SK-N-SH (cell line): ENCODE measurements at regions not wholly inside any gene's neighbourhood (a gene's known extent, or its start where the extent isn't known, plus 50 kb on each side); places are given as distances from the start of the nearest gene placed in this dataset.

Source experiments
- EP300 ChIP-seq, 2 experiments: IDR thresholded peaks; 2 replicates each; pipeline versions ENCODE4 v1.4.0 to v1.6.1; 2012; ENCODE audit warnings: borderline replicate concordance in 1 of 2, low read depth in 1 of 2, low read length in 1 of 2
- EZH2phosphoT487 ChIP-seq: fragments of 200-600 bp; sonication (generic); IDR thresholded peaks from 2 replicates; pipeline ENCODE4 v1.6.1; 2017; ENCODE audit warnings: low read depth, mixed run types, mild to moderate bottlenecking, antibody characterized with exemption, moderate library complexity, borderline replicate concordance
- GATA2 ChIP-seq: sonication (generic); formaldehyde crosslinking; IDR thresholded peaks from 2 replicates; pipeline ENCODE4 v1.5.0; 2020; ENCODE audit warnings: mild to moderate bottlenecking, missing genetic modification reagents
- MEF2A ChIP-seq: IDR thresholded peaks from 2 replicates; pipeline ENCODE4 v1.4.0; 2012; ENCODE audit warnings: low read depth, borderline replicate concordance
- POLR2AphosphoS5 ChIP-seq: IDR thresholded peaks from 2 replicates; pipeline ENCODE4 v1.6.1; 2012; ENCODE audit warnings: low read depth, low read length
- RAD21 ChIP-seq: IDR thresholded peaks from 2 replicates; pipeline ENCODE4 v1.6.1; 2012; ENCODE audit warnings: mild to moderate bottlenecking, low read length
- RXRA ChIP-seq: IDR thresholded peaks from 2 replicates; pipeline ENCODE4 v1.4.0; 2012; ENCODE audit warnings: low read depth, mild to moderate bottlenecking, borderline replicate concordance
- SIN3A ChIP-seq: IDR thresholded peaks from 2 replicates; pipeline ENCODE4 v1.6.1; 2012; ENCODE audit warnings: low read depth, mild to moderate bottlenecking, low read length, moderate library complexity, borderline replicate concordance
- TAF1 ChIP-seq: IDR thresholded peaks from 2 replicates; pipeline ENCODE4 v1.6.1; 2012; ENCODE audit warnings: low read depth, mild to moderate bottlenecking, low read length, moderate library complexity, borderline replicate concordance
- TCF12 ChIP-seq: IDR thresholded peaks from 2 replicates; pipeline ENCODE4 v1.4.0; 2012
- TEAD4 ChIP-seq: IDR thresholded peaks from 2 replicates; pipeline ENCODE4 v1.4.0; 2012; ENCODE audit warnings: mild to moderate bottlenecking, borderline replicate concordance; ENCODE audit not compliant: insufficient read depth
- TF ChIP-seq, protein P1 (sequence below): IDR thresholded peaks from 2 replicates; pipeline ENCODE4; 2012
- TF ChIP-seq, protein P2 (sequence below): fragments of 200-600 bp; sonication (generic); IDR thresholded peaks from 2 replicates; pipeline ENCODE4 v1.6.1; 2017; ENCODE audit warnings: antibody characterized with exemption, mild to moderate bottlenecking, moderate library complexity

DNA sequence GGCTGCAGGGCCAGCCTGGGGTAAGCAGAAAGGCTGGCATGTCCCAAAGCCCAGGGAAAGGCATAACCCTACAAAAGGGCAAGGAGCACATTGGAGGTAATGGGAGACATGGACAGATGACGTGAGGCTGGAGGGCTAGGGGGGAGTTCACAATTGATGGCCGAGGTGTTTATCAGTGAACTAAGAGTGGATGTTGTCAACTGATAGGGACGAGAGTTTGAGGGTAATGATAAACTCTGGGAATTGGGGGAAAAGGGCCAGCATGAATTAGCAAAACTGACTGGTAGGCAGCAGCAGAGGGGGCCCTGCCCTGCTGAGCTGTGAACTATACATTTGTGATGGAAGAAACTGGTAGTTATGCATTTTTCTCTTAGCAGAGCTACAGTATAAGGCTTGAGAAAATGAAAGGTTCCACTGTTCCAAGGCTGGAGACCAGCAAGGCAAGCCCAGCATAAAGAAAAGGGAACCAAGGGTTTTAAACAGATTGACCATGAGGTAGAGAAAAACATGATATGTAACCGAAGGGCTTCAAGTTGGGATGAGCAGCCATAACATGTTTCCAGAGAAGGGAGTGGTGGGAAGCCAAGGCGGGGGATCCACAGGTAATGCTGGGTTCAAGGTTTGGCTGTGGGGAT lies 98.1 kb upstream of the MLN start:
- TF ChIP-seq, protein P1, sequence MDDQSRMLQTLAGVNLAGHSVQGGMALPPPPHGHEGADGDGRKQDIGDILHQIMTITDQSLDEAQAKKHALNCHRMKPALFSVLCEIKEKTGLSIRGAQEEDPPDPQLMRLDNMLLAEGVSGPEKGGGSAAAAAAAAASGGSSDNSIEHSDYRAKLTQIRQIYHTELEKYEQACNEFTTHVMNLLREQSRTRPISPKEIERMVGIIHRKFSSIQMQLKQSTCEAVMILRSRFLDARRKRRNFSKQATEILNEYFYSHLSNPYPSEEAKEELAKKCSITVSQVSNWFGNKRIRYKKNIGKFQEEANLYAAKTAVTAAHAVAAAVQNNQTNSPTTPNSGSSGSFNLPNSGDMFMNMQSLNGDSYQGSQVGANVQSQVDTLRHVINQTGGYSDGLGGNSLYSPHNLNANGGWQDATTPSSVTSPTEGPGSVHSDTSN, result no peak
- TF ChIP-seq EP300 (IDR thresholded peaks at IDR 0.05; ENCODE audit: borderline replicate concordance in 1 of 2, low read depth in 1 of 2, low read length in 1 of 2) (no peak), EZH2phosphoT487 (no peak), SIN3A (no peak), TEAD4 (no peak), GATA2 (CRISPR knock-in tag) (no peak), TCF12 (no peak), MEF2A (no peak), RXRA (no peak), POLR2AphosphoS5 (no peak), RAD21 (no peak), TAF1 (no peak)
- TF ChIP-seq, protein P2, sequence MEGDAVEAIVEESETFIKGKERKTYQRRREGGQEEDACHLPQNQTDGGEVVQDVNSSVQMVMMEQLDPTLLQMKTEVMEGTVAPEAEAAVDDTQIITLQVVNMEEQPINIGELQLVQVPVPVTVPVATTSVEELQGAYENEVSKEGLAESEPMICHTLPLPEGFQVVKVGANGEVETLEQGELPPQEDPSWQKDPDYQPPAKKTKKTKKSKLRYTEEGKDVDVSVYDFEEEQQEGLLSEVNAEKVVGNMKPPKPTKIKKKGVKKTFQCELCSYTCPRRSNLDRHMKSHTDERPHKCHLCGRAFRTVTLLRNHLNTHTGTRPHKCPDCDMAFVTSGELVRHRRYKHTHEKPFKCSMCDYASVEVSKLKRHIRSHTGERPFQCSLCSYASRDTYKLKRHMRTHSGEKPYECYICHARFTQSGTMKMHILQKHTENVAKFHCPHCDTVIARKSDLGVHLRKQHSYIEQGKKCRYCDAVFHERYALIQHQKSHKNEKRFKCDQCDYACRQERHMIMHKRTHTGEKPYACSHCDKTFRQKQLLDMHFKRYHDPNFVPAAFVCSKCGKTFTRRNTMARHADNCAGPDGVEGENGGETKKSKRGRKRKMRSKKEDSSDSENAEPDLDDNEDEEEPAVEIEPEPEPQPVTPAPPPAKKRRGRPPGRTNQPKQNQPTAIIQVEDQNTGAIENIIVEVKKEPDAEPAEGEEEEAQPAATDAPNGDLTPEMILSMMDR, result no peak
